AML-193 (cell line): ENCODE measurements at regions not wholly inside any gene's neighbourhood (a gene's known extent, or its start where the extent isn't known, plus 50 kb on each side); places are given as distances from the start of the nearest gene placed in this dataset.

Experiments used
- DNase-seq, 2 experiments: peaks; one replicate each; lab custom pipeline; 2025; lab: John Stamatoyannopoulos, UW

GRCh38 chr7:21092766-21093702, 306.3 kb upstream of the SP8 start:
- DNase-seq, result no peak

GRCh38 chr7:21094589-21094988, 307.9 kb upstream of the SP8 start:
- DNase-seq, result no peak

GRCh38 chr7:21099432-21099831, 312.7 kb upstream of the SP8 start:
- DNase-seq, result no peak

- no peak for DNase-seq
These were observed 313.3 kb upstream of the SP8 start for GRCh38 chr7:21099955-21100354.

- no peak for DNase-seq
These were observed 314.9 kb upstream of the SP8 start for GRCh38 chr7:21101541-21101940.

GRCh38 chr7:21103426-21104123, 316.9 kb upstream of the SP8 start:
- no peak for DNase-seq

- no peak for DNase-seq
These were observed 317.4 kb upstream of the SP8 start for GRCh38 chr7:21104124-21104500.

GRCh38 chr7:21106296-21106732, 319.6 kb upstream of the SP8 start:
- no peak for DNase-seq

- no peak for DNase-seq
These were observed 320.4 kb upstream of the SP8 start for GRCh38 chr7:21107101-21107500.

- no peak for DNase-seq
These were observed 319.7 kb upstream of the SP4 start for GRCh38 chr7:21108182-21108581.

- DNase-seq, result no peak
These were observed 314.1 kb upstream of the SP4 start for GRCh38 chr7:21113609-21114415.

GRCh38 chr7:21123586-21123985, 304.3 kb upstream of the SP4 start:
- DNase-seq, result no peak

- DNase-seq, result no peak
These were observed 302.6 kb upstream of the SP4 start for GRCh38 chr7:21125297-21125696.

GRCh38 chr7:21128062-21128817, 299.6 kb upstream of the SP4 start:
- no peak for DNase-seq

- DNase-seq, result no peak
These were observed 296.0 kb upstream of the SP4 start for GRCh38 chr7:21131897-21132296.

GRCh38 chr7:21134631-21135030, 293.3 kb upstream of the SP4 start:
- no peak for DNase-seq

GRCh38 chr7:21135437-21135836, 292.4 kb upstream of the SP4 start:
- DNase-seq, result no peak

GRCh38 chr7:21137640-21138039, 290.2 kb upstream of the SP4 start:
- no peak for DNase-seq

GRCh38 chr7:21140622-21141021, 287.3 kb upstream of the SP4 start:
- DNase-seq, result no peak

GRCh38 chr7:21141476-21141875, 286.4 kb upstream of the SP4 start:
- DNase-seq, result no peak

GRCh38 chr7:21142081-21142480, 285.8 kb upstream of the SP4 start:
- DNase-seq, result no peak
